NK-92 treated with Interleukin-12 subunit alpha and Interleukin-12 subunit beta, amount 100 ng/mL, for 24 hours (cell line): ENCODE measurements at regions not wholly inside any gene's neighbourhood (a gene's known extent, or its start where the extent isn't known, plus 50 kb on each side); places are given as distances from the start of the nearest gene placed in this dataset.

Experiments
- DNase-seq: peaks from one replicate; lab custom pipeline; 2025; lab: John Stamatoyannopoulos, UW

DNA sequence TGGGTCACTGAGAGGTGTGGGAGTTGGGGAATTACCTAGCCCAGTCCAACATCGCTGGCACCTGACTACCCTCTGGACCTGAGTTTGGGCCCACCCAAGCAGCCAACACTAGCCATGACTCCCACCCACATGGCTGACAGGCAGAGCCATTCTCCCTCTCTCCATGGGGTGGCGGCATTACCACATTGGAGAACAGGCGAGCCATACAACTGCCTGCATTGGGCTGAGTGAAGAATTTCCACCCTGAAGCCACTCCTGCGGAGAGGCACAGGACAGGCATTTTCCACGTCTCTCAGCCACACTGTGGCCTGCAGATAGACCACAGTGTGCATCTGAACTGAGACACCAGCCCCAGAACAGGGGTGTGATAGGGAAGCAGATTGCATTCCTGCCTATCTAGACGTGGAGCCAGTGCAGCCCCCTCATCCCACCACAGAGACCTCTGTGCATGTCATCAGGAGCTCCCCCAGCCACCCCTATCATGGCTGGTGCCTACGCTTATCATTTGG lies 58.2 kb upstream of the ANTXRL start:
- peak; percentile 12 for DNase-seq

DNA sequence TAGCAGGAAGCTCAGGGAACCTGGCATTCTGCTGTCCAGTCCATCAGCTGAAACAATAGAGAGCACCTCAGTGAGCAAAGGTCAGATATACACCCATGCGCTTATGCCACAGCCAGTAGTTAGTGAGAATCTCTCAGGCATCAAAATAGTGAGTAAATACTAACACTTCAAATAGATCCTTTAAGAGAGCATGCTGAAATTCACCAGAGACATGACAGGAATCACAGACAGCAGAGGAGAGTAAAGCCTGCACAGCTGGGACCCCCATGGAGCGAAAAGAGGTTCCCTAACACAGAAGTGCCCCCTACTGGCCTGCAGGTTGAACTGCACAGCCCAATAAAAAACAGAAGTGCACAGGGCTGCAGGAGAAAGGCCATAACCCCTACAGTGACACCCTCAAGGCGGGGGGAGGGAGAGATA lies 57.6 kb upstream of the ANTXRL start:
- no peak for DNase-seq

GRCh38 chr10:46230615-46231014 lies 56.2 kb upstream of the ANTXRL start:
- no peak for DNase-seq

GRCh38 chr10:46231087-46231486 lies 55.7 kb upstream of the ANTXRL start:
- DNase-seq: no peak

- no peak for DNase-seq
Measured at GRCh38 chr10:46232084-46232483, 54.7 kb upstream of the ANTXRL start.

DNA sequence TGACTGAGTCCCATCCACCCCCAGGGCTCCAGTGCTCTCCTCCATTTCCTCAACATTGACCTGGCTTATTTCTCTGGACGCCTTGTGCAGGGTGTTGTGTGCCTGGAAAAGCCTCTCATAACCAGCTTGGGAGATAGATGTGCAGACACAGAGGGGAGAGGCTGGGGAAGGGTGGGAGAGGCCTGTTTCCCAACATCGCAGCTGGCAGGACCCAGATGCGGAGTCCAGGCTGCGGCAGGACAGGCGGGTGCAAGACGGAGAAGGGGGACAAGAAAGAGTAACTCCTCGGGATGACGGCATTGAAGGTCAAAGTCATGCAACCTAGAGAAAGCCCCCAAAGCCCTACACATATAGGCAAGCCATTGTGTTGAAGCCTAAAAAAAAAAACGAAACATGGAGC lies 54.1 kb upstream of the ANTXRL start:
- DNase-seq: no peak

GRCh38 chr10:46233181-46233580 lies 53.6 kb upstream of the ANTXRL start:
- no peak for DNase-seq

GRCh38 chr10:46234026-46234425 lies 52.8 kb upstream of the ANTXRL start:
- no peak for DNase-seq

DNA sequence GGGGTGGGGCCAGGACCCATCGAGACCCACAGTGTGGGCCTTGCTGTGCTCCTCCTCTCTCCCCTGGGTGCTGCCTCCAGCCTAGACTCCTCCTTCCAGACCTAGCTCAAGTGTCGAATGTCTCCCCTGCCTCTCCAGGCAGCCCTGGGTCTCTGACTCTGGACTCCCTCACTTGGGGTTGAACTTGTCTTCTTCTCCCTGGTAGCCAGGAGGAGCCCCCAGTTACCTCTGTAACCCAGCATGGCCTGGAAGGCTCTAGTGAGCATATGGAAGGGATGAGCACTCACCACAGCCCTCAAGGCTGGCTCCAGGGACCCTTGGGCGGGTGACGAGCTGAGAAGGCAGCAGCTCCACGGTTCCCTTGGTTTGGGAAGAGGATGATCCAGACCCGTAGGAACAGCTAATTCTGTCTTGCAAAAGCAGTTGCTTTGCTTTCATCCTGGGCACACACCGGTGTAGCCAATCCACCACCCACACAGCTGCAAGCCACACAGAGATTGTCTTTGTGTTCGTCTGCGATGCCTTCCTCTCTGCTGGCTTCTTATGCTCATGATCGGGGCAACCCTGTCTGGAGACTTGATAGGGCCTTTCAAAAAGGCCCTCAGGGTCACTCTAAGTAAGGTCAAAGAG lies 52.3 kb upstream of the ANTXRL start:
- no peak for DNase-seq

GRCh38 chr10:46235705-46236545 lies 50.9 kb upstream of the ANTXRL start:
- DNase-seq: no peak

DNA sequence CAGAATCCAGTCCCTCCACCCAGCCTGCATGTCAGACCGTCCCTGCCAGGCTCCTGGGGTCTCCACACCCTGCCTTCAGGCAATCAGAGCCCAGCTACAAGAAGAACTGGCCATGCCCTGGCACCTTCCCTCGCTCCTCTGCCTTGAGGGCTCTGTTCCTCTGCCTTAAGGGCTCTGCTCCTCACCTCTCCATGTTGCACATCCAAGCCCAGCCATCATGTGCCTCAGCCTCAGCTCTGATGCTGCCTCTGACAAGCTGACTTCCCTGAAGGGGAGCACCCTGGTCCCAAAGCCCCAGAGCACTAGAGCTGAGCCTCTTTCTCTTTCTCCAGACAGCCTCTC lies 50.3 kb upstream of the ANTXRL start:
- no peak for DNase-seq

GRCh38 chr10:46236941-46237681 lies 49.7 kb upstream of the ANTXRL start:
- no peak for DNase-seq
